Epithelial cell of proximal tubule (primary cell): ENCODE measurements at regions not wholly inside any gene's neighbourhood (a gene's known extent, or its start where the extent isn't known, plus 50 kb on each side); places are given as distances from the start of the nearest gene placed in this dataset.

Experiments
- DNase-seq: peaks from one replicate; pipeline ENCODE4 v3.0.0-alpha.2; 2011; ENCODE audit warnings: low read depth
- H3K4me3 ChIP-seq: 2 replicates; pipeline ENCODE4 v1.5.1; 2011; ENCODE audit warnings: low read depth, mild to moderate bottlenecking, low read length
- TF ChIP-seq, protein P1 (sequence below): conservative IDR thresholded peaks from 2 replicates; pipeline ENCODE4 v1.5.1; 2012; ENCODE audit warnings: low read depth, mild to moderate bottlenecking, low read length

- TF ChIP-seq, protein P1, sequence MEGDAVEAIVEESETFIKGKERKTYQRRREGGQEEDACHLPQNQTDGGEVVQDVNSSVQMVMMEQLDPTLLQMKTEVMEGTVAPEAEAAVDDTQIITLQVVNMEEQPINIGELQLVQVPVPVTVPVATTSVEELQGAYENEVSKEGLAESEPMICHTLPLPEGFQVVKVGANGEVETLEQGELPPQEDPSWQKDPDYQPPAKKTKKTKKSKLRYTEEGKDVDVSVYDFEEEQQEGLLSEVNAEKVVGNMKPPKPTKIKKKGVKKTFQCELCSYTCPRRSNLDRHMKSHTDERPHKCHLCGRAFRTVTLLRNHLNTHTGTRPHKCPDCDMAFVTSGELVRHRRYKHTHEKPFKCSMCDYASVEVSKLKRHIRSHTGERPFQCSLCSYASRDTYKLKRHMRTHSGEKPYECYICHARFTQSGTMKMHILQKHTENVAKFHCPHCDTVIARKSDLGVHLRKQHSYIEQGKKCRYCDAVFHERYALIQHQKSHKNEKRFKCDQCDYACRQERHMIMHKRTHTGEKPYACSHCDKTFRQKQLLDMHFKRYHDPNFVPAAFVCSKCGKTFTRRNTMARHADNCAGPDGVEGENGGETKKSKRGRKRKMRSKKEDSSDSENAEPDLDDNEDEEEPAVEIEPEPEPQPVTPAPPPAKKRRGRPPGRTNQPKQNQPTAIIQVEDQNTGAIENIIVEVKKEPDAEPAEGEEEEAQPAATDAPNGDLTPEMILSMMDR, result no peak
- no peak for DNase-seq
- no peak overlapping the region for H3K4me3 ChIP-seq
Observed at GRCh38 chr20:16178546-16179135, 394.6 kb downstream of the KIF16B start.

GRCh38 chr20:16175322-16175961 lies 397.8 kb downstream of the KIF16B start:
- no peak overlapping the region for H3K4me3 ChIP-seq
- TF ChIP-seq, protein P1, result no peak
- DNase-seq, result no peak

DNA sequence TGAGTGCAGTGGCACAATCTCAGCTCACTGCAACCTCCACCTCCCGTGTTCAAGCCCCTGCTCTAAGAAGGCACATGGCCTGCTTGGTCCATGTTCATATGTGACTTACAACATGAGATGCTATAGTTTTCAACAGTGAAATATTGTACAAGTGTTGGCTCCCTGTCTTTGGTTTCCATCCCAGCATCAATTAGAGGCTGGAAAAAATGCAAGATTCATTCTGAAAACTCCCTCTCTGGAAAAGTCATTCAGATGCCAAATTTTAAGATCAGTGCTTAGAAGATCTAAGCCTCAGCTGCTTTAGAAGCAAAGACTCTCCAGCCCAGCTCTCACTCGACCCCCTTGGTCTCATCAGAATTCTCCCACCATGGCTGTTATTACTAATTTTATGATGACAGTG lies 398.9 kb downstream of the KIF16B start:
- DNase-seq, result no peak
- TF ChIP-seq, protein P1, result no peak
- no peak overlapping the region for H3K4me3 ChIP-seq

DNA sequence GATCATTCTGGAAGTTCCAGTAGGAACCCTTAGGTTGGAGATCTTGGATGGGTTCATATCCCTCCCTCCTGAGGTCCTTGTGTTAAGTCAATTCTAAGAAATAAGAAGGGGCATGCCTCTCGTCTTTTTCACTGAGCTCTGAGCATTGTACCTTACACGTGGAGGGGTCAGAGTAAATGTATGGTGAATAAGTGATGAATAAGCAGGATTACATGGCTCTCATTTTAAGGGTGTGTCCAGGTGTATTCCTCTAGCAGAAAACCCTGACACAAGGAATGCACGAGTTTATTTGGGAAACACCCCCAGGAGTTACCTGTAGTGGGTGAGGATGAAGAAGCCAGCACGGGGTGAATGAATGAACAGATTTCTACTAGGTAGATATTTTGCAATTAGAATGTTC lies 400.2 kb downstream of the KIF16B start:
- TF ChIP-seq, protein P1, result no peak
- no peak for DNase-seq
- H3K4me3 ChIP-seq, result no peak overlapping the region

DNA sequence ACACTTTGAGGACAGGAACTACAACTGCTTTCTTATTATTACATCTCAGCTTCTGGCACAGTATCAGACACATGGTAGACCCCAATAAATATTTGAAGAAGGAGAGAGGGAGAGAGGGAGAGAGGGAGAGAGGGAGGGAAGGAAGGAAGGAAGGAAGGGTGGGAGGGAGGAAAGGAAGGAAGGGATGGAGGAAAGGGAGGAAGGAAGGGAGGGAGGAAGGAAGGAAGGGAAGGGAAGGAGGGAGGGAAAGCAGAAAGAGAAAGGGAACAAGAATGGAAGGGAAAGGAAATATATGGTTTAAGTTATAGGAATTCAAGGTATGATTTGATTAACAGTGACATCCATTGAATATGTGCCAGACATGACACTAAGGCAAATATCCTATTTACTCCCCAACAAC lies 402.1 kb downstream of the KIF16B start:
- TF ChIP-seq, protein P1, result no peak
- no peak overlapping the region for H3K4me3 ChIP-seq
- DNase-seq, result no peak

DNA sequence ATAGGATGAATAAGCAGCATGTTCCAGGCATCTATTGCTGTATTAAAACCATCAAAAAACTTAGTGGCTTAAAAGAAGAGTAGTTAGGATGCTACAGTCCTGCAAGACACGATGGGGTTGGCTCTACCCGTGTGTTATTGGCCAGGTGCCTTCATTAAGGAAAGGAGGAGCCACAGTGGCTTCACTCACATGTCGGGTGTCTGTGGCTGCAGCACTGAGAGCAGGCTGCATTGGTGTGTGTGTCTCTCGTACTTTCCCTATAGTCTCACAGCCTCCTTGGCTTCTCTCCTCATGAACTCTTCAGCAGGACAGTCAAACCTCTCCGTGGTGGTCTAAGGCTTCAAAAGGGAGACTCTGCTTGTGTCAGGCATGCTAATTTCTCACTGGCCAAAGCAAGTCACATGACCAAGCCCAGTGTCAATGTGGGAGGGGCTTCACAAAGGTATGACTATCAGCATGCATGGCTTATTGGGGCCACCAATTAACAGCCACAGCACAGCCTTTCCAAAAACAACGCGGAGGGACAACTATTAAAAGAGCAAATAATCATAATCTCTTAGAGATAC lies 402.8 kb downstream of the KIF16B start:
- no peak for DNase-seq
- TF ChIP-seq, protein P1, result no peak
- no peak overlapping the region for H3K4me3 ChIP-seq
